HCT116 (cell line): ENCODE measurements at regions not wholly inside any gene's neighbourhood (a gene's known extent, or its start where the extent isn't known, plus 50 kb on each side); places are given as distances from the start of the nearest gene placed in this dataset.

ENCODE experiments used
- CTCF ChIP-seq, 3 experiments: fragments of 200-600 bp in 1 of 3; sonication (generic) in 1 of 3; IDR thresholded peaks in 2 of 3; conservative IDR thresholded peaks in 1 of 3; 2 replicates each; pipeline ENCODE4 v1.5.1; 2012 to 2017; ENCODE audit warnings: low read depth in 2 of 3, low read length in 2 of 3, antibody characterized with exemption in 1 of 3, borderline replicate concordance in 1 of 3, control low read depth in 1 of 3, mild to moderate bottlenecking in 1 of 3, mixed read lengths in 1 of 3, mixed run types in 1 of 3, moderate library complexity in 1 of 3; ENCODE audit not compliant: insufficient read depth in 1 of 3
- EZH2 ChIP-seq: fragments of 200-600 bp; sonication (generic); IDR thresholded peaks from 2 replicates; pipeline ENCODE4 v1.6.1; 2017; ENCODE audit warnings: antibody characterized with exemption, mixed run types

GRCh38 chr3:180161770-180162169, 125.0 kb upstream of the PEX5L start:
- no peak for TF ChIP-seq CTCF (IDR thresholded peaks at IDR 0.05 in 2 of 3, conservative IDR thresholded peaks at IDR 0.05 in 1 of 3; ENCODE audit: borderline replicate concordance in 1 of 3, insufficient read depth in 1 of 3, low read depth in 2 of 3, low read length in 2 of 3)
- no peak for TF ChIP-seq EZH2
